Nephron (organoid): ENCODE measurements at regions not wholly inside any gene's neighbourhood (a gene's known extent, or its start where the extent isn't known, plus 50 kb on each side); places are given as distances from the start of the nearest gene placed in this dataset.
"Not testable (repeated sequence)": the region's sequence is repeated elsewhere in the genome, so short reads cannot be mapped to it uniquely, and the experiment has no call there.

Experiments
- H3K27ac Mint-ChIP-seq, 3 experiments: 2 replicates each; pipeline ENCODE4 v1.8.0; 2020; ENCODE audit warnings: mixed read lengths in 3 of 3, mild to moderate bottlenecking in 2 of 3, moderate library complexity in 1 of 3
- H3K27me3 Mint-ChIP-seq: 2 replicates; pipeline ENCODE4 v1.8.0; 2021; ENCODE audit warnings: low read depth, mild to moderate bottlenecking, moderate library complexity, mixed read lengths
- H3K36me3 Mint-ChIP-seq: 2 replicates; pipeline ENCODE4 v1.8.0; 2020; ENCODE audit warnings: low read depth, mixed read lengths
- H3K4me1 Mint-ChIP-seq: 2 replicates; pipeline ENCODE4 v1.8.0; 2020; ENCODE audit warnings: mixed read lengths
- H3K4me3 Mint-ChIP-seq, 3 experiments: 2 replicates each; pipeline ENCODE4 v1.8.0; 2020; ENCODE audit warnings: mild to moderate bottlenecking in 3 of 3, mixed read lengths in 3 of 3, moderate library complexity in 2 of 3
- H3K9me3 Mint-ChIP-seq: 2 replicates; pipeline ENCODE4 v1.8.0; 2020; ENCODE audit warnings: mixed read lengths
- TF ChIP-seq, protein P1 (sequence below), 3 experiments: fragments of 200-600 bp; sonication (generic); IDR thresholded peaks; one replicate each; pipeline ENCODE4 v1.5.0; 2021; ENCODE audit warnings: antibody characterized with exemption in 3 of 3; ENCODE audit not compliant: unreplicated experiment in 3 of 3

DNA sequence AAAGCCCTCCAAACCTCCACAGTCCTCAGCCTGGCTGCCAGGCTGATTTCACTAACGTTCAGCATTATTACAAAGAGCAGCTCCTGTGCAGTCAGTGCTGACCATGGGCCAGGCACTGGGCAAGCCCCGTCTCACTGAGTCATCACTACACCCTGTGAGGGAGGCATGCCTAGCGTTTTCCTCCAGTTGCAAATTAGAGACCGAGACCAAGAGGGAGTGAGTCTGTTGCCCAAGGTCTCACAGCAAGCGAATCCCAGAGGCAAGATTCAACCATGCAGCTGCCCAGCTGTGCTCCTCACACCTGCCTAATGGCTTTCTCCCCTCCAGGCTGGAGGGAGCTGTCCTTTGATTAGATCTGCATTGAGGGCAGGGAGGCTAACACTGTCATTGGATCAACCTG is 229.3 kb upstream of the LHX5 start:
- Mint-ChIP-seq H3K36me3 (no peaks in the 10 kb centered on the region), H3K27ac (no peak overlapping the region), H3K27me3 (peaks cover 51% of the 10 kb centered on the region), H3K9me3 (no peaks in the 10 kb centered on the region), H3K4me1 (peaks cover 8% of the 10 kb centered on the region), H3K4me3 (no peak overlapping the region)
- TF ChIP-seq, protein P1, sequence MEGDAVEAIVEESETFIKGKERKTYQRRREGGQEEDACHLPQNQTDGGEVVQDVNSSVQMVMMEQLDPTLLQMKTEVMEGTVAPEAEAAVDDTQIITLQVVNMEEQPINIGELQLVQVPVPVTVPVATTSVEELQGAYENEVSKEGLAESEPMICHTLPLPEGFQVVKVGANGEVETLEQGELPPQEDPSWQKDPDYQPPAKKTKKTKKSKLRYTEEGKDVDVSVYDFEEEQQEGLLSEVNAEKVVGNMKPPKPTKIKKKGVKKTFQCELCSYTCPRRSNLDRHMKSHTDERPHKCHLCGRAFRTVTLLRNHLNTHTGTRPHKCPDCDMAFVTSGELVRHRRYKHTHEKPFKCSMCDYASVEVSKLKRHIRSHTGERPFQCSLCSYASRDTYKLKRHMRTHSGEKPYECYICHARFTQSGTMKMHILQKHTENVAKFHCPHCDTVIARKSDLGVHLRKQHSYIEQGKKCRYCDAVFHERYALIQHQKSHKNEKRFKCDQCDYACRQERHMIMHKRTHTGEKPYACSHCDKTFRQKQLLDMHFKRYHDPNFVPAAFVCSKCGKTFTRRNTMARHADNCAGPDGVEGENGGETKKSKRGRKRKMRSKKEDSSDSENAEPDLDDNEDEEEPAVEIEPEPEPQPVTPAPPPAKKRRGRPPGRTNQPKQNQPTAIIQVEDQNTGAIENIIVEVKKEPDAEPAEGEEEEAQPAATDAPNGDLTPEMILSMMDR (IDR thresholded peaks at IDR 0.05; ENCODE audit: unreplicated experiment in 3 of 3), result no peak

DNA sequence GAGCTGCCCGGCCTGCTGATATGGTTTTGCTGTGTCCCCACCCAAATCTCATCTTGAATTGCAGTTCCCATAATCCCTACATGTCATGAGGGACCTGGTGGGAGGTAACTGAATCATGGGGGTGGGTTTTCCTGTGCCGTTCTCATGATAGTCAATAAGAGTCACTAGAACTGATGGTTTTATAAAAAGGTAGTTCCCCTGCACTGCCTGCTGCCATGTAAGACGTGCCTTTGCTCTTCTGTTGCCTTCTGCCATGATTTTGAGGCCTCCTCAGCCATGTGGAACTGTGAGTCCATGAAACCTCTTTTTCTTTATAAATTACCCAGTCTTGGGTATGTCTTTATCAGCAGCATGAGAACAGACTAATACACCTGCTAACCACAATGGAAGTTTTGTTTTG is 228.3 kb upstream of the LHX5 start:
- not testable (repeated sequence) for H3K9me3 Mint-ChIP-seq, H3K4me1 Mint-ChIP-seq, H3K4me3 Mint-ChIP-seq, H3K36me3 Mint-ChIP-seq, H3K27ac Mint-ChIP-seq
- H3K27me3 Mint-ChIP-seq, result peaks cover 50% of the 10 kb centered on the region

DNA sequence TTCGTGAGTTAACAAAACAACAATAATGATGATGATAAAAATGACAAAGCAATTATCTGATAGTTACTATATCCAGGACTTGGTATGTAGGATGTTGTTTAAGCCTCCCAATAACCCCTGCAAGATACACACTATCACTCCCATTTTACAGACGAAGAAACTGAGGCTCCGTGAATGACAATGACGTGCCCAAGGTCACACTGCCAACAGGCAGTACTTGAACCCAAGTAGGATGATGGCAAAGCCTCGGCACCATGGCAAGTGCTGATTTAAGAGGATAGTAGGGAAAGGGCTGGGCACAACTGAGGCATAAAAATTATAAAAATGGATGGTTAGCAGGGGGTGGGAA is 226.8 kb upstream of the LHX5 start:
- Mint-ChIP-seq H3K9me3 (no peaks in the 10 kb centered on the region), H3K27me3 (peaks cover 57% of the 10 kb centered on the region), H3K27ac (no peak overlapping the region), H3K4me1 (peaks cover 8% of the 10 kb centered on the region), H3K36me3 (no peaks in the 10 kb centered on the region), H3K4me3 (no peak overlapping the region)
- TF ChIP-seq, protein P1 (IDR thresholded peaks at IDR 0.05; ENCODE audit: unreplicated experiment in 3 of 3), result no peak

DNA sequence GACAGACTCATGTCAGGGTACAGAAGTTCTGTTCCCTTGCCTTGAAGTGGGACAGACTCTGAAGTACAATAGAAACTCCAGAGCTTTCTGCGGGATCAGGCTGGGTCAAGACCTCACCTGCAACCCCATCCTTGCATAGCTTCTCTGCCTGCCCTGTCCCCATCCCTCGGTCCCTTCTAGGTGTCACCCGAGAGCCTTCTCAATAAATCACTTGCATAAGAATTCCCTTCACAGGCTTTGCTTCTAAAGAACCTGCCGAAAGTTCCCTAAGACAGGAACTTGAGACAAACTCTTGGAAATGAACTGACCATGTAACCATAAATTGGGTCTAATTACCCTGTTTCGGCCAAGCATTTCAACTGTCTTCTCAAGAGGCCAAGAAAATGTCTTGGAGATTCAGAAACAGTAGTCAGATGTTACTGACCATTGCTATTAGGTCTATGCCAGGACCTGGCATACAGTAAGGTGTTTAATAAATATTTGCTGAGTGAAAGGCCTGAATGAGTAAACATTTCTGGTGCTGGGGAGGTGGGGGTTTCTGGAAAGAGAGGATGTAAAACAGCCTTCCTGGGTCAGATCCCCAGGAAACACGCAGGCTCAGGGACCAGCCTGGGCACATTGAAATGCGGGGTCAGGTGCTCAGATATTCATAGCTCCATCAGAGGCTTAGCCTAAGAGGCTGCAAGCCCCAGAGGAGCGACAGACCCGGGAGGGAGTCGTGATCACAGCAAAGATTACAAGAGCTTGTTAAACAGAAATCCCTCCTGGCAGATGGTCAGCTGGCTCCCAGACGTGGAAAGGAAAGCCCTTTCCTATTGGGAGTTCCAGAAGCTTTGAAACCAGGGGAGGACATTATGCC is 226.2 kb upstream of the LHX5 start:
- Mint-ChIP-seq H3K27ac (no peak overlapping the region), H3K9me3 (no peaks in the 10 kb centered on the region), H3K36me3 (no peaks in the 10 kb centered on the region), H3K4me1 (peaks cover 8% of the 10 kb centered on the region), H3K4me3 (no peak overlapping the region), H3K27me3 (peaks cover 56% of the 10 kb centered on the region)
- TF ChIP-seq, protein P1 (IDR thresholded peaks at IDR 0.05; ENCODE audit: unreplicated experiment in 3 of 3), result no peak

DNA sequence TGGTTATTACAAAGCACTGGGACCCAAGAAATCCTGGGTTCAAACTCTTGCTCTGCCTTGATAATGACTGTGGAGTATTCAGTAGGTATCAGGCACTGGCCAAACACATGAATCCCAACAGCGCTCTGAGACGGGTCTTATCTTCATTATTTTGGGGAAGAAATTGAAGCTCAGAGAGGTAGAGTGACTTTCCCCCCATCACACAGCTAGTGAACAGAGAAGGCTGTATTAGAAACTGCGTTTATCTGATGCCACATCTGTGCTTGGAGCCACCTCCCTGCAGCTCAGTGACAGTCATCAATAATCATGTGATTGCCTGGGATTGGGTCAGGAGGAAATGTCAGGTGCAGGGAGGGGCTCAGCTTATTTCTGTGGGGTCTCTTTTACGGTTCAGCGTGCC is 225.4 kb upstream of the LHX5 start:
- Mint-ChIP-seq H3K36me3 (no peaks in the 10 kb centered on the region), H3K4me1 (peaks cover 8% of the 10 kb centered on the region), H3K9me3 (no peaks in the 10 kb centered on the region), H3K27me3 (peaks cover 48% of the 10 kb centered on the region), H3K4me3 (no peak overlapping the region), H3K27ac (no peak overlapping the region)
- TF ChIP-seq, protein P1 (IDR thresholded peaks at IDR 0.05; ENCODE audit: unreplicated experiment in 3 of 3), result no peak

DNA sequence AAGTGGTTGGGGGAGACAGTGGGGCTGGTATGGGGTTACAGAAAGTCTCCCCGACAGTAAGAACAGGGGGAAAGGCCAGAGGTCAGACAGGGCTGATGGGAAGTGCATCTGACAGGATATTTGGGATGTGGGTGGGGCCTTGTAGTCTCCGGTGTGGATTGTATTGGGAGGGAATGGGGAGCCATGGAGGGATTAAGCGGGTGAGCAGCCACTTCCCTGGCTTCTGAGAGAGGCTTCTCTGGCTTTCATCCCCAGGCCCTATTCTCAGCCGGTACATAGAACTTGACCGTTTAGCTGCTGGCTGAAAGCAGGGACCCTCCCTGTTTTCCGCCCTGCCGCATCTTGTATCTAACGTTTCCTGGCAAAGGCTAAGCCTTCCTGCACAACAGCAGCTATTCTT is 222.0 kb upstream of the LHX5 start:
- H3K4me1 Mint-ChIP-seq, result peaks cover 8% of the 10 kb centered on the region
- H3K27ac Mint-ChIP-seq, result no peak overlapping the region
- H3K4me3 Mint-ChIP-seq, result no peak overlapping the region
- H3K36me3 Mint-ChIP-seq, result no peaks in the 10 kb centered on the region
- H3K9me3 Mint-ChIP-seq, result no peaks in the 10 kb centered on the region
- H3K27me3 Mint-ChIP-seq, result peaks cover 47% of the 10 kb centered on the region
- TF ChIP-seq, protein P1 (IDR thresholded peaks at IDR 0.05; ENCODE audit: unreplicated experiment in 3 of 3), result no peak
